Stomach (tissue), 4 donors: ENCODE measurements at regions not wholly inside any gene's neighbourhood (a gene's known extent, or its start where the extent isn't known, plus 50 kb on each side); places are given as distances from the start of the nearest gene placed in this dataset.

ENCODE experiments used
- CTCF ChIP-seq, 7 experiments: fragments of 450-650 bp in 4 of 7; fragments of 200-600 bp in 3 of 7; sonication (generic) in 3 of 7; IDR thresholded peaks; one replicate each; pipeline ENCODE4 v1.5.1; 2016 to 2019; ENCODE audit warnings: antibody characterized with exemption in 7 of 7, control low read depth in 2 of 7, mild to moderate bottlenecking in 1 of 7
- EP300 ChIP-seq: sonication (generic); formaldehyde crosslinking; IDR thresholded peaks from one replicate; pipeline ENCODE4 v1.6.1; 2017; ENCODE audit warnings: antibody characterized with exemption
- POLR2A ChIP-seq, 4 donors: fragments of 450-650 bp; IDR thresholded peaks; one replicate each; pipeline ENCODE4 v1.6.1; 2016; ENCODE audit warnings: antibody characterized with exemption in 4 of 4, control low read depth in 2 of 4, mild to moderate bottlenecking in 1 of 4, moderate library complexity in 1 of 4

GRCh38 chr9:26477963-26478362, 414.6 kb downstream of the CAAP1 start:
- TF ChIP-seq POLR2A (IDR thresholded peaks at IDR 0.05) = no peak
- TF ChIP-seq CTCF (IDR thresholded peaks at IDR 0.05) = no peak
- no peak for TF ChIP-seq EP300
